Cardiac septum (tissue), 1 donor: ENCODE measurements at regions not wholly inside any gene's neighbourhood (a gene's known extent, or its start where the extent isn't known, plus 50 kb on each side); places are given as distances from the start of the nearest gene placed in this dataset.

ENCODE experiments used
- DNase-seq: peaks from one replicate; pipeline ENCODE4 v3.0.0-alpha.2; 2020; ENCODE audit warnings: low spot score
- intact Hi-C: fragments of 100-400 bp; cut with DNase I; formaldehyde crosslinking; loops from one replicate; pipeline ENCODE4 v1.14.0; 2022
- donor health status: DM: no; HTN: no; CAD: no.

DNA sequence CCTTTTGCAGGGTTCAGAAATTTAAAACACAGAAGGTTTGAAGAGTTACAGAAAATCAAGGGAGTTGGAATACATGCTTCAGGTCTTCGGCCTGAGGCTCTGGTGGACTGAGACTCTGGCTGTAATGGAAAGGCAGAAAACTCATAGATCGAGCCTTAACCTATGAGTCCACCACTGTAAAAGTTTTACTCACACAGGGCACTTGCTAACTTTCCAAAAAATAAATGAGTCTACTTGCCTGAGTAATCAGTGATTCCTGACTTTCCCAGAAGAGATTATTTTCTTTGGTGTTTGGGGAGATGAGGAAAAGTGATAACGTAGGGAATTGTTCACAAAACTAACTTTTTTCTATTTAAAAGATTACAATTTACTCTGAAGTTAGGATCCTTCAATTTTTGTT lies 108.0 kb downstream of the MBL2 start:
- DNase-seq, result no peak
- intact Hi-C loops, result no loop called here

DNA sequence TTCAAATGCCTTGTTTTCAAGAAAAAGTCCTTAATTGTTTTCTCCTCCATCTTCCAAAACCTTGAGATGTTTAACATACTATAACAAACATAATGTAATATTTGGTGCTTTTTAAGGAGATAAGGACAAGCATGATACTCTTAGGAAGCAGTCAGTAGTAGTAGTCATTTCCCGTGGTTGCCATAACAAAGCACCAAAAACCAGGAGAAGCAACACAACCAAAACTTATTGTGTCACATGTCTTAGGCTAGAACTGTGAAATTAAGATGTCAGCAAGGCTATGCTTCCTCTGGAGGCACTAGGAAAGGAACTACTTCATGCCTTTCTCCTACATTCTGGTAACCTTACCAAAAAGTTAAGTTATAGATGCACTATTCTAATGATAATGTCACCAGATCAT lies 106.8 kb downstream of the MBL2 start:
- DNase-seq, result no peak
- intact Hi-C loops, result no loop called here

DNA sequence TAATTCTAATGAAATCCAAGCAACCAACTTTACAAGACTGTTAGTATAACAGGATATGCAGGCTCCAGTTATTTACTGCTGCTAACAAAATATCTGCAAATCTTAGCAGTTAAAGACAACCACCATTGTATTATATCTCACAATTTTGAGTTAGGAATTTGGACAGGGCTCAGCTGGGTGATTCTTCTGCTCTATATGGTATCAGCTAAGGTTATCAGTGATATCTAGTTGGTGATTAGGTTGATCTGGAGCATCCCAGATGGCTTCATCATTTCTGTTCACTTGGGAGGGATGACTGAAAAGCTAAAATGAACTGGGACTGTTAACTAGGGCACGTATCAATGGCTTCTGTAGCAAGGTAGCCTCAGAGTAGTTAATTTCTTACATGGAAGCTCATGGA lies 105.7 kb downstream of the MBL2 start:
- no peak for DNase-seq
- intact Hi-C loops, result no loop called here

DNA sequence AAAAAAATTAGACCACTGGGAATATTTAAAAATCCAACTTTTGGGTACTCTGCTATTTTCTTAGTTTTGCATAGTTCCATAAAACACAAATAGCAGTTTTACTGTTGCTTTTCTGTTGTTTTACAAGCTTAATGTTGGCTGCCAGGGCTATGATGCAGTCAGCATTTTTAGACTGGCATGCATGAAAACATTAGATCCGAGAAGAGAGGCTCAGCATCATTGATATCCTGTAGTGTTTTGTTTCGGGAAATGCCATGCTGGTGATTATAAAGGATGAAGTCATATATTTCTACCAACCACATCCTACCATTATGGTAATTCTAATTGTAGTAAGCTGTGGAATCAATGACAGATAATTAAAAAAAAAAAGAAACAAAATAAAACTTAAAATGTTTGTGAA lies 104.6 kb downstream of the MBL2 start:
- intact Hi-C loops, result no loop called here
- DNase-seq, result no peak

DNA sequence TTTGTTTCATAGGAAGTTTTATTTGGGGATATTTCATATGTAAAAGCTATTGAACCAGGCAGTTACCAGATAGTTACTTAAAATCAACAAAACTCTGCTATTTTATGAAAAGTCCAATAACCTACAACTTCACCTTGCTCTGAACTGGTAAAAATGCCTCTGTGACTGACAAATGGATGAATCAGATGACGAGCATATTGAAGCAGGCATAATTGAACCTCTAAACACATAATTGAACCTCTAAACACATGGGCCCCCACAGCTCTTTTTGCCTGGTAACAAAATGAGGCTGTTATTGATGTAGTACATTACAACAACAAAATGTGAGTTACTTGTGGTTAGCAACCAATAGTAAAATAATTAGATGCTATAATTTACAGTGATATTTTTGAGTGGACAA lies 99.7 kb downstream of the MBL2 start:
- DNase-seq, result no peak
- intact Hi-C loops, result no loop called here

DNA sequence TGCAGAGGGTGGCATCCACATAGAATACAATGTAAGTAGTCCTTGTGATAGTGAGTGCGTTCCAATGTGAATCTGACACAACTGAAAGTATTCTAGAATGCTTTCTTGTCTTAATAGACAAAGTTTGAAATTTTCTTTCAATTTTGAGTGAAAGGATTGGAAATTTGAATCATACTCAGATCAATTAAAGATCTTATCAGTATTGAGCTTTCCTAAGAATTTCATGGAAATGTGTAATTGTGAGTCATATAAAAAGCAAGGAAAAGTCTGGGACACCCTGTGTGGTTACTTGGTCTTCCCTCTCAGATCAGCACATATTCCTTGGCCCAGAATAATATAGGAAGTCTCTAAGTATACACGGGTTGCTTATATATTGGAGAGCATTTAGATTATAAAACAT lies 99.1 kb downstream of the MBL2 start:
- intact Hi-C loops, result no loop called here
- no peak for DNase-seq

DNA sequence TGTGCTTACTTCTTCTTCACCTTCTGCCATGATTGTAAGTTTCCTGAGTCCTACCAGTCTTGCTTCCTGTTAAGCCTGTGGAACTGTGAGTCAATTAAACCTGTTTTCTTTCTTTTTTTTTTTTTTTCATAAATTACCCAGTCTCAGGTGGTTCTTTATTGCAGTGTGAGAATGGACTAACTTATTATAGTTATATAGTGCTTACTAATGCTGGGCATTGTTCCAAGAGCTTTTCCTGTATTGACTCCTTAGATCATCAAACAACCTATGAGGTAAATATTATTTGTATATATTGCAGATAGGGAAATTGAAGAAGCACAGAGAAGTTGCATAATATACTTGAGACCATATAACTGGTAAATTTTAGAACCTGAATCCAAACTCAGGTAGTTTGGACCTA lies 98.1 kb downstream of the MBL2 start:
- no peak for DNase-seq
- intact Hi-C loops, result no loop called here

DNA sequence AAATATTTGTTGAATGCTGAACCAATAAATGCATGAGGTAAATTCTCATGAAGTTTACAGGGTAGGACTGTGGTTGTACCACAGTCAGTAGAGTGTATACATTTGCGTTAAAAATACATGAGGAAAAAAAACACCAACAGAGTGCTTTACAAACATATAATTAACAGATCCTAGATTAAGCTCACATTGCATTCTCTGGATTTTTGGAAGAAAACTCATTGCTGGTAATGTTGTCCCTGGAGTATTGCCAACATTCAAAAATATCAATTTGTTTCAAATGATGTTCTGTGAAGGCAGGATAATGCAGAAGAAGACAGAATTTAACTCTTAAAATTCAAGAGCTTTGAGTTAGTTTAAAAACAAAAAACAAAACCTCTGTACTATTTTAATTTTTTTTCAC lies 95.5 kb downstream of the MBL2 start:
- DNase-seq, result no peak
- intact Hi-C loops, result no loop called here

DNA sequence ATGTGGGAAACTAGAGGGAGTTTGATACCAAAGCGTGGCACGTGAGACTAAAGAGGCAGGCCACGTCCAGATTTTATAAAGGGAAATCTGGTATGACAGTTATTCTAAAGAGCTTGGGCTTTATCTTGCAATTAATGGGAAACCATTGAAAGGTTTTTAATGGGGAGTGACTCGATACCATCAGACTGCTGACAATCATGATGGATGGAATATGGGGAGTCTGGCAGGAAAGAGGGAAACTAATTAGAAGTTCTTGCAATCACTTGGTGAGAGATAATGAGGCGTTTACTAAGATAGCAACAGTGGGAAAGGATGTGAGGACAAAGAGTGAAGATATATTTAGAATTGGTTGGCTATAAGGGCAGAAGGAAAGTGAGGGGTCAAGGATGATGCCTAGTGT lies 94.0 kb downstream of the MBL2 start:
- intact Hi-C loops, result no loop called here
- DNase-seq, result no peak

DNA sequence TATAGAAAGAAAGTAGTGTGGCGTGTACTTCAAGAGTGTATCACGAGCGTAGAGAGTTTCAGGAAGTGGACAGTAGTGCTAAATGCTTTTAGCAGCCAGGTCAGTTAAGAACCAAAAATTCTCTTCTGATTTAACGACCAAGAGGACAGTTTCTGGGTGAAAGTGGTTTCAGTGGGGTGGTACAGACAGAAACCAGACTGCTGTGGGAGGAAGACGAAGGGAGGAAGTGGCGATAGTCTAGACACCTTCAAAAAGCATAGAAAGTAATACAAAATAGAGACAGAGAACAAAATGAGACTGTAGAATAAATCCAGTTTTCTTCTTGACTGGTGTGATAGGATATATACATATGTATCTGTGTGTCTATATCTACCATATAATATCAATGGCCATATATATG lies 93.5 kb downstream of the MBL2 start:
- no peak for DNase-seq
- intact Hi-C loops, result no loop called here

DNA sequence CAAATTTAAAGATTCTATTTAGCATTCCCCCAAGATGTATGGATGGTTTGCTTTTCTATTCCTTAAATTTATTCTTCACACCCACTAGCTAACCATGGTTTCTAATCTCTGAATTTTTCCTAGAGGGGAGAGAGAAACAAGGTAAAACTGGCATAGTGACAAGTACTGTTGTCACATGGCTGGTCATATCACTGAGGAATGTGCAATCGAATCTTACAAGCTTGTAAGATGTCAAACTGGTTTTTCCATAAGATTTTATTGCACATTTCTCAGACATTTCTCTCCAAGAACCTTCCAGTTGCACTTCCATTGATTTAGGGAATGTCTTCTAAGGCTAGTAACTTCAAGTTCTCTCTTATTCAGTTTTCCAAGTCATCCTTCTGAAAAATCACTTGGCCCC lies 89.8 kb downstream of the MBL2 start:
- intact Hi-C loops, result no loop called here
- DNase-seq, result no peak

DNA sequence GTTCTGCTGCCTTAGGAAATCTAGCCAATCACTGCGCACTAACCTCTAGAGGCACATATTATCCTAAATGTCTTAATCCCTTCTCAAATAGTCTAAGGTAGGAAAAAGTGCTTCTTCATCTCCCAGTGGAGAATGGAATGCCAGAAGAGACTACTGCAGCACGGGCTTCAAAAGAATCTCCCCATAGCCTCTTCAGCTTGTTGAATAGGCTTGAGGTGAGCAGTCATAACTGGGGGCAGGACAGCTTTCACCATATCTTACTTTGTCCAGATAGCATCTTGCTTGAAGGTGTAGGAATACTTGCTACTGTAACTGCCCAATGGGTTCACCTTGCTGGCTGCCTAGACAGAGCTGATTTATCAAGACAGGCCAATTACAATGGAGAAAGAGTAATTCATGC lies 88.8 kb downstream of the MBL2 start:
- intact Hi-C loops, result no loop called here
- no peak for DNase-seq

DNA sequence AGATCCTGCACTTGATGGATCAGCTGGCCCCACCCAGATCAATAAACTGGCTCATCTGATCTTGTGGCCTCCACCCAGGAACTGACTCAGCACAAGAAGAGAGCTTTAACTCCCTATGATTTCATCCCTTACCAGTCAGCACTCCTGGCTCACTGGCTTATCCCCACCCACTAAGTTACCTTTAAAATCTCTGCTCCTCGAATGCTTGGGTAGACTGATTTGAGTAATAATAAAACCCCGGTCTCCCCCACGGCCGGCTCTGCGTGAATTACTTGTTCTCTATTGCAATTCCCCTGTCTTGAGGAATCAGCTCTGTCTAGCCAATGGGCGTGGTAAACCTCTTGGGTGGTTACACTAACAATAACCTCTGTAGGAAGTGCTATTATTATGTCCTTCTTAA lies 83.7 kb downstream of the MBL2 start:
- intact Hi-C loops, result no loop called here
- DNase-seq, result no peak

DNA sequence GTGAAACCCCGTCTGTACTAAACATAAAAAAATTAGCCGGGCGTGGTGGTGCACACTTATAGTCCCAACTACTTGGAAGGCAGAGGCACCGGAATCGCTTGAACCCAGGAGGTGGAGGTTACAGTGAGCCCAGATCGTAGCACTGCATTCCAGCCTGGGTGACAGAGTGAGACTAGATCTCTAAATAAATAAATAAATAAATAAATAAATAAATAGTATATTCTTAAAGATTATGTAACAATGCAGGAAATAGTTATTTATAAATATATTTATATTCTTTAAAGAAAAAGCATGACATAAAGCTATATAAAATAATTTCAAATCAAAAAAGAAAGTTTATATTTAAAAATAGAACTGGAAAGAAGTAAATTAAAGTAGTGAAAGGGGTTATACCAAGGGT lies 76.4 kb downstream of the MBL2 start:
- intact Hi-C loops, result no loop called here
- DNase-seq, result no peak

DNA sequence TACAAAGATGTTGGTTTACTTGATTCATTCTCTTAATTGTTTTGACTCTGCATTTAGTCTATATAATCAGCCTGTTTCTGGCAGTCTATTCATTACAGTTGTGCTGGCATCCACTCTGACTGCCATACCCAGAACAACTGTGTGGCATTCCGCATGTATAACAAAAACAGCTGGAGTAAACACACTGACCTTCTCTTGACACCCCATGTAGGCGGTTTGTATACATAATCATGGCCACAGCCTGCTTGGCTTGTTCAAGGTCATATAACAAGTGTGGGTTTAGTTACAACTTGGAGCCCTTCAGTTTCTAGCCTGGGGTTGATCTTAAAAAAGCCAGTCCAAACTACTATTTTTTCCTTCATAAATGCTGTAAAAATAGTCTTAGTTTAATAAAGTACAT lies 70.9 kb downstream of the MBL2 start:
- intact Hi-C loops, result no loop called here
- DNase-seq, result no peak

DNA sequence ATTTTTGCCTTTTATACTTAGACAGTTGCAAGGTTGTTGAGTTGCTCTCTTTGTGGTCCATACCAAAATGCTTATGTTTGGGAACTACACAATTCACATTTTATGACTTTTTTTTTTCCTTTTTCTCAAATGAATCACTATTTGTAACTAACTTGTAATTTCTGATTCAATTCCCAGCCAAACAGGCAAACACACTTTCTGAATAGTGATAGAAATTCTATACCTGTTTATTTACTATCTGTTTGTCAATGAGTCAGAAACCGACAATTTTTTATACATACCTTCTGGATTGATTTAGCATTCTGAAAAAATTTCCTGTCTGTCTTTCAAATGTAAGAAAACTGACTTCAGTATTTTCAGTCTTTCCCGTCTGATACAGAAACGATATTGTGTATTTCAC lies 69.1 kb downstream of the MBL2 start:
- intact Hi-C loops, result no loop called here
- no peak for DNase-seq

DNA sequence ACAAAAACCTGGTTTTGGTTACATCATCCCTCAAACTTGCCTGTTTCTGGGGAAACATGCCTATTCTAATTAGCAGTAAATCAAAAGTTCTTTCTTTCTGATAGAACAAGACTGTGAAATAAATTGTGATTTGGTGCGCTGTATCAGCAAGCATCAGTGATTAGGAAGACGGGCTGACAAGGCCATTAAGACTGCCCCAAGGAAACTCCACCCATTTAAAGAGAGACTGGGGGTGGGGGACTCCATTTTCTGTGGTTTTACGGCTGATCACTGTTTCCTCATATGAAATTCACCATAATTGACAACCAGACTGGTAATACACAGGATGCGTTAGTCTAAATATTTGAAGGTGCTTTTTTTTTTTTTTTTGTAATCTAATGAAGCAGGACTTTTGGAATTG lies 68.7 kb downstream of the MBL2 start:
- no peak for DNase-seq
- intact Hi-C loops, result no loop called here

DNA sequence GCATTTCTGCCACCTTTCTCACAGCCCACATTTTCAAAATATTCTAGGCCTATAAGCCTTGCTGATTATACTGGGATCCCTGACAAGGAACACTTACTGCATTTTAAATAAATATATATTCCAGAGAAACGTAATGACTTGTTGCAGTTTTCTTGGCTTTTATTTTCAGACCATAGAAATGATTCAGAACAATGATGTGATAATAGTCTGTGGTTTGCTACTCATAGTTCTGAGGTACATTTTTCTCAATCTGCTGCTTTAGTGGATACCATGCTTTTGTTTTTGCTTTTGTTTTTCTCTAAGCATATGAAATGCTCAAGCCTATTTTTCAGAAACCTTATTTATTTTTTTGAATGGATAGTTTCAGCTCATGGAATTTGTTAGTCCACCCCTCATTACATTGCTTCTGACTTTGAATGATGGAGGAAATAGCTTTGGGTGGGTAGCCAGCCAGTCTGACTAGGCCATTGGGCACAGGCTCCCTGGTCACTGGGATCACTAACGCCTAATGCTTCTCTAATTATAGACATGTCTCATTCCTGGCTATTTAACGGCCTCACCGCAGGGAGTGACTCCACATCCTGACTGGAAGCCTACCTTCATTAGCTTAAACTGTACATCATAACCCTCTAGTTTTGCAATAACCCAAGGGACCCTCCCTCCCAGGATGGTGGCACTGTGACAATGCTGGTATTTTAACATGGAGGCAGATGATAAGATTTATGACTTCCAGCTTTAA lies 66.1 kb downstream of the MBL2 start:
- intact Hi-C loops, result no loop called here

More for the DNA sequence above, 66.1 kb downstream of the MBL2 start:
- DNase-seq, result no peak
